H1 (cell line): ENCODE measurements at regions not wholly inside any gene's neighbourhood (a gene's known extent, or its start where the extent isn't known, plus 50 kb on each side); places are given as distances from the start of the nearest gene placed in this dataset.

Source experiments
- ASH2L ChIP-seq: fragments of 200-600, 300-600 bp; sonication (generic); IDR thresholded peaks from one replicate; pipeline ENCODE4 v1.7.1; 2017; ENCODE audit warnings: low read length
- CHD2 ChIP-seq: IDR thresholded peaks from 2 replicates; pipeline ENCODE4 v1.6.1; 2012; ENCODE audit warnings: low read length, improper control_type of control experiment
- E2F6 ChIP-seq: IDR thresholded peaks from 2 replicates; pipeline ENCODE4 v1.6.1; 2012; ENCODE audit warnings: inconsistent platforms
- JUN ChIP-seq: IDR thresholded peaks from 2 replicates; pipeline ENCODE4 v1.6.1; 2011; ENCODE audit warnings: low read depth, mild to moderate bottlenecking, improper control_type of control experiment, low read length
- KDM5A ChIP-seq: fragments of 200-600 bp; IDR thresholded peaks from 2 replicates; pipeline ENCODE4 v1.7.1; 2012; ENCODE audit warnings: mild to moderate bottlenecking, low read length, inconsistent platforms, mixed read lengths

GRCh38 chr3:69485489-69485888 lies 99.6 kb upstream of the FRMD4B start (continued):
- TF ChIP-seq CHD2 (no peak), JUN (no peak), E2F6 (no peak), ASH2L (no peak), KDM5A (no peak)
